HL-60 (cell line): ENCODE measurements at regions not wholly inside any gene's neighbourhood (a gene's known extent, or its start where the extent isn't known, plus 50 kb on each side); places are given as distances from the start of the nearest gene placed in this dataset.
"Not testable (repeated sequence)": the region's sequence is repeated elsewhere in the genome, so short reads cannot be mapped to it uniquely, and the experiment has no call there.

Source experiments
- DNase-seq, 2 experiments: peaks; one replicate each; pipeline ENCODE4 v3.0.0-alpha.2; 2010 to 2020; ENCODE audit warnings: low read depth in 1 of 2, low spot score in 1 of 2
- H3K27ac ChIP-seq: fragments of 250-450 bp; sonication (Bioruptor Pico); replicated peaks from 2 replicates; pipeline ENCODE4 v1.5.1; 2020; ENCODE audit warnings: mild to moderate bottlenecking, moderate library complexity
- H3K27me3 ChIP-seq: fragments of 250-450 bp; sonication (Bioruptor Pico); 2 replicates; pipeline ENCODE4 v1.5.1; 2021; ENCODE audit warnings: mild to moderate bottlenecking, moderate library complexity; ENCODE audit not compliant: insufficient read depth, poor library complexity, severe bottlenecking
- H3K4me3 ChIP-seq: replicated peaks from 2 replicates; pipeline ENCODE4 v1.5.1; 2011; ENCODE audit warnings: mild to moderate bottlenecking, control low read depth, low read length; ENCODE audit not compliant: insufficient read depth
- CTCF ChIP-seq: IDR thresholded peaks from one replicate; pipeline ENCODE4 v1.5.1; 2011; ENCODE audit warnings: low read length, control low read depth, inconsistent platforms; ENCODE audit not compliant: insufficient read depth
- GABPA ChIP-seq: IDR thresholded peaks from 2 replicates; pipeline ENCODE4 v1.6.1; 2012; ENCODE audit warnings: low read depth
- POLR2AphosphoS5 ChIP-seq: IDR thresholded peaks from 2 replicates; pipeline ENCODE4 v1.6.1; 2012; ENCODE audit warnings: low read depth
- REST ChIP-seq: IDR thresholded peaks from 2 replicates; pipeline ENCODE4 v1.6.1; 2012; ENCODE audit warnings: low read depth; ENCODE audit not compliant: insufficient replicate concordance
- SPI1 ChIP-seq: IDR thresholded peaks from 2 replicates; pipeline ENCODE4 v1.6.1; 2012; ENCODE audit warnings: low read depth, mild to moderate bottlenecking, borderline replicate concordance

GRCh38 chr3:174548841-174549623 is 310.1 kb upstream of the NAALADL2 start:
- TF ChIP-seq POLR2AphosphoS5 = no peak
- TF ChIP-seq GABPA = no peak
- Histone ChIP-seq H3K4me3 (no peak overlapping the region), H3K27ac (no peak overlapping the region), H3K27me3 (no peaks in the 10 kb centered on the region)
- no peak for DNase-seq

- no peak overlapping the region for H3K27ac ChIP-seq
- DNase-seq = no peak
- H3K4me3 ChIP-seq = no peak overlapping the region
- no peak for TF ChIP-seq CTCF
- TF ChIP-seq REST = no peak
- TF ChIP-seq POLR2AphosphoS5 = no peak
- TF ChIP-seq SPI1 = no peak
- no peak for TF ChIP-seq GABPA
- H3K27me3 ChIP-seq = no peaks in the 10 kb centered on the region
Observed at GRCh38 chr3:174581558-174581957, 277.6 kb upstream of the NAALADL2 start.

- Histone ChIP-seq H3K27ac (no peak overlapping the region), H3K4me3 (no peak overlapping the region), H3K27me3 (no peaks in the 10 kb centered on the region)
- TF ChIP-seq POLR2AphosphoS5 = no peak
- no peak for TF ChIP-seq REST
- no peak for TF ChIP-seq SPI1
- no peak for TF ChIP-seq GABPA
- no peak for TF ChIP-seq CTCF
- no peak for DNase-seq
Observed at GRCh38 chr3:174583396-174583795, 275.7 kb upstream of the NAALADL2 start.

- H3K4me3 ChIP-seq, DNase-seq, H3K27ac ChIP-seq, H3K27me3 ChIP-seq: not testable (repeated sequence)
Observed at GRCh38 chr3:174587137-174587536, 272.0 kb upstream of the NAALADL2 start.

GRCh38 chr3:174596447-174596982 is 262.6 kb upstream of the NAALADL2 start:
- TF ChIP-seq CTCF (no peak), SPI1 (peak; percentile 94)
- no peak overlapping the region for H3K4me3 ChIP-seq
- DNase-seq = no peak
- peak overlapping the region; percentile 11; the same call in 1 of the 2 replicates for H3K27ac ChIP-seq
- no peaks in the 10 kb centered on the region for H3K27me3 ChIP-seq
